Progenitor cell of endocrine pancreas (in vitro differentiated cells): ENCODE measurements at regions not wholly inside any gene's neighbourhood (a gene's known extent, or its start where the extent isn't known, plus 50 kb on each side); places are given as distances from the start of the nearest gene placed in this dataset.

Experiments used
- DNase-seq: peaks from one replicate; pipeline ENCODE4 v3.0.0; 2021; ENCODE audit warnings: low spot score; ENCODE audit not compliant: unreplicated experiment
- H3K27ac Mint-ChIP-seq: 2 replicates; pipeline ENCODE4 v1.8.0; 2021; ENCODE audit warnings: mild to moderate bottlenecking, moderate library complexity, mixed read lengths
- H3K27me3 Mint-ChIP-seq: 2 replicates; pipeline ENCODE4 v1.8.0; 2021; ENCODE audit warnings: mixed read lengths
- H3K36me3 Mint-ChIP-seq: 2 replicates; pipeline ENCODE4 v1.8.0; 2022; ENCODE audit warnings: mixed read lengths; ENCODE audit not compliant: insufficient read depth
- H3K4me1 Mint-ChIP-seq: 2 replicates; pipeline ENCODE4 v1.8.0; 2021; ENCODE audit warnings: low read depth, mixed read lengths
- H3K4me3 Mint-ChIP-seq: 2 replicates; pipeline ENCODE4 v1.8.0; 2021; ENCODE audit warnings: low read depth, mild to moderate bottlenecking, moderate library complexity, mixed read lengths
- H3K9me3 Mint-ChIP-seq: 2 replicates; pipeline ENCODE4 v1.8.0; 2021; ENCODE audit warnings: low read depth, mixed read lengths
- CTCF ChIP-seq: fragments of 200-600 bp; sonication (generic); IDR thresholded peaks from one replicate; pipeline ENCODE4 v1.5.0; 2021; ENCODE audit warnings: antibody characterized with exemption, mild to moderate bottlenecking; ENCODE audit not compliant: unreplicated experiment

GRCh38 chr17:72578817-72579470 is 458.1 kb downstream of the SOX9 start:
- DNase-seq, result no peak
- no peak overlapping the region for H3K4me3 Mint-ChIP-seq
- peak overlapping the region; percentile 70 for H3K27ac Mint-ChIP-seq
- no peaks in the 10 kb centered on the region for H3K9me3 Mint-ChIP-seq
- peaks cover 69% of the 10 kb centered on the region for H3K4me1 Mint-ChIP-seq
- H3K27me3 Mint-ChIP-seq, result no peaks in the 10 kb centered on the region
- no peak for TF ChIP-seq CTCF
- peaks cover 7% of the 10 kb centered on the region for H3K36me3 Mint-ChIP-seq

- no peak overlapping the region for H3K4me3 Mint-ChIP-seq
- peak overlapping the region; percentile 91 for H3K27ac Mint-ChIP-seq
- peaks cover 7% of the 10 kb centered on the region for H3K36me3 Mint-ChIP-seq
- DNase-seq, result no peak
- no peak for TF ChIP-seq CTCF
- H3K27me3 Mint-ChIP-seq, result no peaks in the 10 kb centered on the region
- no peaks in the 10 kb centered on the region for H3K9me3 Mint-ChIP-seq
- H3K4me1 Mint-ChIP-seq, result peaks cover 59% of the 10 kb centered on the region
These were observed 459.1 kb downstream of the SOX9 start for GRCh38 chr17:72579990-72580320.

- Mint-ChIP-seq H3K27me3 (no peaks in the 10 kb centered on the region), H3K27ac (peak overlapping the region; percentile 91), H3K9me3 (no peaks in the 10 kb centered on the region), H3K4me3 (no peak overlapping the region), H3K36me3 (peaks cover 7% of the 10 kb centered on the region), H3K4me1 (peaks cover 55% of the 10 kb centered on the region)
- TF ChIP-seq CTCF, result no peak
- DNase-seq, result no peak
These were observed 459.7 kb downstream of the SOX9 start for GRCh38 chr17:72580321-72581127.

- DNase-seq, result no peak
- Mint-ChIP-seq H3K27me3 (peaks cover 4% of the 10 kb centered on the region), H3K27ac (no peak overlapping the region), H3K4me3 (no peak overlapping the region), H3K36me3 (peaks cover 11% of the 10 kb centered on the region), H3K4me1 (peaks cover 35% of the 10 kb centered on the region), H3K9me3 (no peaks in the 10 kb centered on the region)
- no peak for TF ChIP-seq CTCF
These were observed 466.3 kb downstream of the SOX9 start for GRCh38 chr17:72587156-72587555.

- no peaks in the 10 kb centered on the region for H3K9me3 Mint-ChIP-seq
- peak; percentile 30 for TF ChIP-seq CTCF
- no peak for DNase-seq
- H3K36me3 Mint-ChIP-seq, result peaks cover 6% of the 10 kb centered on the region
- H3K27me3 Mint-ChIP-seq, result peaks cover 4% of the 10 kb centered on the region
- H3K4me1 Mint-ChIP-seq, result peaks cover 34% of the 10 kb centered on the region
- H3K4me3 Mint-ChIP-seq, result peak overlapping the region; percentile 96
- peak overlapping the region; percentile 94 for H3K27ac Mint-ChIP-seq
These were observed 467.1 kb downstream of the SOX9 start for GRCh38 chr17:72587773-72588511.
